ENCODE measurements at regions not wholly inside any gene's neighbourhood (a gene's known extent, or its start where the extent isn't known, plus 50 kb on each side); places are given as distances from the start of the nearest gene placed in this dataset.

DNA sequence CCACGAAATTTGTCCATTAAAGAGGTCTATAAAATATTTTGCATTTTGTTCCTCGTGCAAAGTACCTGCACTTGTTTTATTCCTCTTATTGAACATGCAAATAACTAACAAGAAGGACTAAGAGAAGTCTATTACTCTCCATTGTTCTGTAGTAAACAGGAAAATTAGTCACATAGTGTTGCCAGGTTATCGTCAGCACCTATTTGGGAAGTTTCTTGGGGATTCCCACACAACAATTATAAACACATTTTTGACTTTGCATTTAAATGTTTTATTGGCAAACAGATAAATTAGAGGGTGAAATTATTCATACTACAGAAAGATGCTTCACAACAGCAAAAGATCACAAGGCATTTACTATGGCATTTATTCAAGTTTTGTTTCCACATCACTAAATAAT, 174.5 kb downstream of the ZC3H11B start:
- Histone ChIP-seq H3K4me1 (replicated peaks in 1 of 2) (no peaks in the 10 kb centered on the region), H3K27ac (no peak overlapping the region), H3K36me3 (replicated peaks in 1 of 2) (no peaks in the 10 kb centered on the region), H3K9me3 (replicated peaks in 1 of 3) (no peaks in the 10 kb centered on the region), H3K4me3 (no peak overlapping the region), H3K27me3 (no peaks in the 10 kb centered on the region)
- intact Hi-C loops (cut with DNase I), result no loop called here
- WGBS, 4 donors, result 89 to 94% (median 90%) methylated on average over 3 of the region's 3 CpGs
- no peak for DNase-seq
- TF ChIP-seq POLR2A (IDR thresholded peaks at IDR 0.05) (no peak), CTCF (IDR thresholded peaks at IDR 0.05) (no peak)

- DNase-seq, result no peak
- Histone ChIP-seq H3K27me3 (no peaks in the 10 kb centered on the region), H3K4me1 (replicated peaks in 1 of 2) (no peaks in the 10 kb centered on the region), H3K36me3 (replicated peaks in 1 of 2) (no peaks in the 10 kb centered on the region), H3K9me3 (replicated peaks in 1 of 3) (no peaks in the 10 kb centered on the region), H3K27ac (no peak overlapping the region), H3K4me3 (no peak overlapping the region)
- 95 to 100% (median 96%) methylated on average over 2 of the region's 2 CpGs for WGBS, 4 donors
- no peak for TF ChIP-seq POLR2A (IDR thresholded peaks at IDR 0.05)
- no peak for TF ChIP-seq CTCF (IDR thresholded peaks at IDR 0.05)
- intact Hi-C loops (cut with DNase I), result no loop called here
Measured at GRCh38 chr1:219434923-219435297, 178.0 kb downstream of the ZC3H11B start.

DNA sequence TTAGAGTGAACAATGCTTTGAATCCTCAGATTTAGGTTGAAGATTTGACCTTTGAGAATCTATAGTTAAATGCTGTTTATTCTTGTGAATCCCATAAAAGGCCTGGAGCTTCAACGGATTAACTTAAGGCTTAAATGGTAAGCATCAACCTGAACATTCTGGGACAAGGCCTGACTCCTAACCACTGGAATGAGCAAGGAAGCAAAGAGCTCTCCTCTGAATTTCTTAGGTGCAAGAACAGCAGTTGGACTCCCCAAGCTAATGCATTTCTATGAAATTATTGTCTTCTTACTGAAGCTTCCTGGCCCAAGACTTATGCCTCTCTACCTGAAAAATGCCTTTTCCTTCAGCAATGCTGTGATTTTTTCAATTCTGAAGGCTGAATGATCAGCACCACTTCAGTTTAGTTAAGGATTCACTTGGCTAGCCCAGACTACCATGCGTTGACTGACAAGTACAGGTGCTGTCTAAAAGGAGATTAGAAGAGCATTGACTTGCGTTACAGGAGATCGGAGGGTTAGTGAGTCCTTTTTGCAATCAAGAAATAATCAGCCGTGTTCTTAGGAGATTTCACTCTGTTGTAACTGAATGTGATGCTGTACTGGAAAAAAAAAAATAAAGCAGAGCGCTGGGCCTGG, 178.5 kb downstream of the ZC3H11B start:
- WGBS, 4 donors, result 87 to 91% (median 88%) methylated on average over 6 of the region's 6 CpGs
- H3K4me1 ChIP-seq (replicated peaks in 1 of 2), result no peaks in the 10 kb centered on the region

GRCh38 chr1:219433496-219434131, 179.3 kb downstream of the ZC3H11B start:
- 78 to 84% (median 82%) methylated on average over 6 of the region's 6 CpGs for WGBS, 4 donors
- no peak for DNase-seq
- Histone ChIP-seq H3K4me1 (replicated peaks in 1 of 2) (no peaks in the 10 kb centered on the region), H3K27me3 (no peaks in the 10 kb centered on the region), H3K36me3 (replicated peaks in 1 of 2) (no peaks in the 10 kb centered on the region), H3K27ac (no peak overlapping the region), H3K4me3 (no peak overlapping the region), H3K9me3 (replicated peaks in 1 of 3) (no peaks in the 10 kb centered on the region)
- intact Hi-C loops (cut with DNase I), result no loop called here
- no peak for TF ChIP-seq POLR2A (IDR thresholded peaks at IDR 0.05)
- TF ChIP-seq CTCF (IDR thresholded peaks at IDR 0.05), result no peak

More for the DNA sequence above, 178.5 kb downstream of the ZC3H11B start:
- no peak overlapping the region for H3K4me3 ChIP-seq
- H3K27ac ChIP-seq, result no peak overlapping the region
- intact Hi-C loops (cut with DNase I), result no loop called here
- TF ChIP-seq POLR2A (IDR thresholded peaks at IDR 0.05) (no peak), CTCF (IDR thresholded peaks at IDR 0.05) (no peak)
- H3K9me3 ChIP-seq (replicated peaks in 1 of 3), result no peaks in the 10 kb centered on the region
- H3K36me3 ChIP-seq (replicated peaks in 1 of 2), result no peaks in the 10 kb centered on the region
- no peaks in the 10 kb centered on the region for H3K27me3 ChIP-seq
- DNase-seq, result no peak

Data from adrenal gland (tissue), 9 donors.